Stimulated activated CD4-positive, alpha-beta T cell treated with anti-CD3 and anti-CD28 coated beads, Interleukin-2, amount 100 ng/mL, for 4 hours (primary cell): ENCODE measurements at regions not wholly inside any gene's neighbourhood (a gene's known extent, or its start where the extent isn't known, plus 50 kb on each side); places are given as distances from the start of the nearest gene placed in this dataset.
"Not testable (repeated sequence)": the region's sequence is repeated elsewhere in the genome, so short reads cannot be mapped to it uniquely, and the experiment has no call there.

Experiments used
- DNase-seq: peaks from one replicate; pipeline ENCODE4 v3.0.0-alpha.2; 2020; ENCODE audit warnings: low read depth

DNA sequence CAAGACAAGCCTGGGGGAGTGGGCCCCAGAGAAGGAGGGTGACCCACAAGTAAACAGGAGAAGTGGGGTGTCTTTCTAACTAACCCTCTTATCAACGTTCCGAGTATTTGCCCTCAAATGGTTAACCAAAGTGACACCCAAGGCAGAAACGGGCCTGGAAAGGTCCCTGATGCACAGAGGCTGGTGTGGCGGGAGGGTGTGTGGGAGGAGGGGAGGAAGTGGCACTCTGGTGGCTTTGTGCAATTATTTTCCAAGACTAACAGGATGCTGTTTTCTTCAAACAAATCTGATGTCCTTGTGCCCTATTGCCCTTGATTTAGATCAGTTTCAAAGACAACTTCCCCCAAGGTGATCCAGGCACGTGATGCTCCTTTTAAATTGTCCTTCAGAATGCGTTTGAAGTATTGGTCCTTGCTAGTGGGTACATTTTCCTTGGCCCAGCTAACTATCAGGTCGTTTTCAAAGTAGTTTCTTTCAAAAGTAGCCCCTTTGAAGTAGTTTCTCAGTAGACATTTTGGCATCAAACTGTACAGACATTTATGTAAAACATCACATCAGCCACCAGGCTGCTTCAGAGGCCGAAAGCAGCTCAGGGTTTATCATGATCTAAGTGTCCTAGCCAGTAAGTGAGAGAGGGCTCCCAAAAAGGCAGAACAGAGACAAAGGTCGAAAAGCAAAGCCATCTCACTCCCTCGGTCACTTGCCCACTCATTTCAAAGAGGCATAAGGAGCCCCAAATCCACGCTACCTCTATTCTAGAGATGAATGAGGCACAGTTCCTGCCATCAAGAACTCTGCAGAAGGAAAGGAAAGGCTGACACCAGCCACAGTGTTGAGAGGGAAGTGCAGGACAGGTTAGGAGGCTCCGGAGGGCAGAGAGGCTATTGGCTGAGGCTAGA is 371.1 kb upstream of the ID2 start:
- peak; percentile 27 for DNase-seq

DNA sequence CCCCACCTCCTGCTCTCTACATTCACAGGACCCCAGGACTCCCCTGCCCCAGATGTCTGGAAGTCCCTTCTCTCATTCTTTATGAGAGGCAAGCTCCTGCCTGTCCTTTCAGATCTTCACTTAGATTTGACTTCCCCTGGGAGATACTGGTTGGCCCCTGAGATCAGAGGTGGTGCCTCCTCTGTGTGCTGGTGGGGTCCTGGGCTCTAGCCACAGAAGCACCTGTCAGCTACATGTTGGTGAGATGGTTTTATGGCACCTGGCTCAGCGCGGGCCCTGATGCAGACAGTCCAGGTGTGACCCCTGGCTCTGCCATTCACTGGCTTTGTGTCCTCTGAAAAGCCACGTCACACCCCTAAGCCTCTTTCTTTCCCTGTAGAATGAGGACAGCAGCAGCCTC is 369.6 kb upstream of the ID2 start:
- DNase-seq: no peak

DNA sequence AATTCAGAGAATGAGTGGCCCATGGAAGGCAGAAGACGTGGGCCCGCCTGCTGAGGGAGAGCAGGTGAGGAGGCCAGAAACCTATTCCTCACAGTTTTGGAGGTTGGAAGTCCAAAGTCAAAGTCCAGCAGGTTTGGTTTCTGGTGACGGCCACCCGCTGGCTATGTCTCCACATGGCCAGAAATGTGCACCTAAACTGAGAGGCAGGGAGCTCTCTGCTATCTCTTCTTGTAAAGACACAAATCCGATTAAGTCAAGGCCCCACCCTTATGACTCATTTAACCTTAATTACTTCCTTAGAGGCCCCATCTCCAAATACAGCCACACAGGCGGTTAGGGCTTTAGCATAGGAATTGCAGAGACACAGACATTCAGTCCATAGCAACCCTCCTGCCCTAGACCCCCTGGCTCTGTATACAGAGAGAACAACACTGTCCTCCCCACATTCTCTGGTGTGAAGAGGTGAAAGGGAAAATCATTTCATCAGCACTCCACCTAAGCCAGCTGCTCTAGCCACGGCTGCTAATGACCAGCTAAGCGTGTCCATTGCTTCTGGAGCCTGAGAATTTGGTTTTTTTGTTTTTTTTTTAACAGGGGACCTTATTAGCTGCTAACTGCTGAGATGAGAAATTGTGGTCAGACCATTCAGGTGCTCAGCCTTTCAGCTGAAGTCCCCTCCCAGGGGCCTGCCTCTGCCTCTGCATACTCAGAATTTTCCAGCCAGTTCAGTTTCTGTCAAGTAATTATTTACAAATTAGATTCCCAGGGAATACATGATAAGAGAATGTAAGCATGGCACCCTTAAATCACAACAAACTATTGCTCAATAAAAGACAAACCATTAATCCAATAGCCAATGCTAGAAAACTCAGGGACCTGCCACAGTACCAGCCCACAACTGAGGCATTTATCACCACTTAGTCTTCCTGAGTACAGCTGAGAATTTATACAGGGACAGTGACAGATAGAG is 368.7 kb upstream of the ID2 start:
- no peak for DNase-seq

DNA sequence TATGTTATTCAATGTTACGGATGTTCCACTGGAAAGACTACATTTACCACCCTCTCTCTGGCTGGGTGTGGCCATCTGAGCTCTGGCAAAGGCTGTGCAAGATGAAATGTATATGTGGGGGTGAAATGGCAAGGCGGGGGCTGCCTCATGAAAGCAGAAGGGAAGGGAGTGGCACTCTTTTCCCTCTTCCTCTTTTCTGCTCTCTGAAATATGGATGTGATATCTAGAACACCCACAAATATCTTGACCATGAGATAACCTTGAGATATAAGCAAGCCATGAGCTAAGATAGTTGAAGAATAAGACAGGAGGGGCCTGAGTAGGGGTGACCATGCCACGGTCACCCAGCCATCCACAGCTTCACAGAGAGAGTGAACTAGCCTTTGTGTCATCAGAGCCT is 367.8 kb upstream of the ID2 start:
- no peak for DNase-seq

DNA sequence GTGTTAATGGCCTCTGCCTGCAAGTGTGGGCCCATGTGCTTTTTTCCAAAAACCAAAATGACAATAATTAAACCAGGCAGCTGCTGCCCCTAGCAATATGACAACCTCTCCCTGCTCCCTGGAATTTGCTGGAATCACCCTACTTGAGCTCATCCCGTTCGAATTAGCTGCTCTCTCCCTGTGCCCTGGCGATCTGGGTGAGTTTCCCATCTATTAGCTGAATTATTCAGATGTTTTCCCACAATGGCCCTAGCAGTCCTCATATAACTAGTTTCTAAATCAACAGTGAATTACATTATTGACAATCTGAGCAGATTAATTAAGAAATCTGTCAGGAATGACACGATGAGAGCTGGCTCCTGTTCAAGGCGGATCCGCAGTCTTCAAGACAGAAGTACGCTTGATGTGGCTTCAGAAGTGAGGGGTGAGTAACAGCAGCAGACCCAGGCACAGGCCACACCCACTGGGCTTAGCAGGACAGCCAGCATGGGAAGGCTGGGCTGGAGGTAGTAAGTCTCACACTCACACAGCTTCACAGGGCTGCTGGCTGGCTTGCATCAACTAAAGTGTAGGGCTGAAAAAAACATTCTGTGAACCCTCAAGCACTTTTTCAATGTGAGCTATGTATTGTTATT is 366.2 kb upstream of the ID2 start:
- no peak for DNase-seq

DNA sequence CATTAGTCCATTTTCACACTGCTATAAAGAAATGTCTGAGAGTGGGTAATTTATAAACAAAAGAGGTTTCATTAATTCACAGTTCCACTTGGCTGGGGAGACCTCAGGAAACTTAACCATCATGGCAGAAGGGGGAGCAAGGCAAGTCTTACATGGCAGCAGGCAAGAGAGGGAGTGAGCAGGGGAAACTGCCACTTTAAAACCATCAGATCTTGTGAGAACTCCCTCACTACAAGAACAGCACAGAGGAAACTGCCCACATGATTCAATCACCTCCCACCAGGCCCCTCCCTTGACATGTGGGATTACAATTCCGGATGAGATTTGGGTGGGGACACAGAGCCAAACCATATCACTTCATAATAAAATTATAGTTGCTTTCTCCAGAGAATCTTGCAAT is 365.5 kb upstream of the ID2 start:
- no peak for DNase-seq

DNA sequence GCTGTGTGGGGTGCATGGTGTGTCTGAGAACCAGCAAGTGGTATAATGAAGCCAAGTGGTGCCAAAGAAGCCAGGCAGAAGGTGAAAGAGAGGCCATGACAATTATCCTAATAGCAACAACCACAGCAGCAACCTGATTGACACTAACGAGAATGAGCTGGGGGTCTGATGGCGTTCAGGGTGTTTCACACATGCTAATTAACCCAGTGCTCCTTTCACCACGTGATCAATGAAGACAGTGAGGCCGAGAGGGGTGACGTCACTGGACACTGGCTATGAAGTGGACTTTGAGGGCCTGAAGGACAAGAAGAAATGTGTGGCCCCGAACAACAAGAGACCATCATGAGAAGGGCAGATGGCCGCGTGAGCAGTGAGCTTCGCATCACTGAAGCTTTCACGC is 364.4 kb upstream of the ID2 start:
- no peak for DNase-seq

DNA sequence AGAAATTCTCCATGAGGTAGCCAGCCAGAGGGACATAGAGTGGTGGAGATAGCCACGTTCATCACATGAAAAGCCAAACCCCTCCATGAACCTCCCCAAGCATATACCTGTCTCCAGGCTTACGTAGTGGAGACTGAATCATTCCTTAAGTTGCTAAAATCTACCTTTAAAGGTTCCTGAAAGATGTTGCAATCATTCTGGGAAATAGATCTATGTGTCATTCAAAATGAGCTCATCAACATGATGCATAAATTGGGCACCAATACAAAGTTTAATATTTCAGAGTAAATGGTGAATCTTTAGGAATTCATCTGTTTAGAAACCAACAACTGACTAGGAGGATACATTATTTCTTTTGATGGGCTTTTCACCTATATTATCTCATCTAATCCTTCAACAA is 362.6 kb upstream of the ID2 start:
- no peak for DNase-seq

DNA sequence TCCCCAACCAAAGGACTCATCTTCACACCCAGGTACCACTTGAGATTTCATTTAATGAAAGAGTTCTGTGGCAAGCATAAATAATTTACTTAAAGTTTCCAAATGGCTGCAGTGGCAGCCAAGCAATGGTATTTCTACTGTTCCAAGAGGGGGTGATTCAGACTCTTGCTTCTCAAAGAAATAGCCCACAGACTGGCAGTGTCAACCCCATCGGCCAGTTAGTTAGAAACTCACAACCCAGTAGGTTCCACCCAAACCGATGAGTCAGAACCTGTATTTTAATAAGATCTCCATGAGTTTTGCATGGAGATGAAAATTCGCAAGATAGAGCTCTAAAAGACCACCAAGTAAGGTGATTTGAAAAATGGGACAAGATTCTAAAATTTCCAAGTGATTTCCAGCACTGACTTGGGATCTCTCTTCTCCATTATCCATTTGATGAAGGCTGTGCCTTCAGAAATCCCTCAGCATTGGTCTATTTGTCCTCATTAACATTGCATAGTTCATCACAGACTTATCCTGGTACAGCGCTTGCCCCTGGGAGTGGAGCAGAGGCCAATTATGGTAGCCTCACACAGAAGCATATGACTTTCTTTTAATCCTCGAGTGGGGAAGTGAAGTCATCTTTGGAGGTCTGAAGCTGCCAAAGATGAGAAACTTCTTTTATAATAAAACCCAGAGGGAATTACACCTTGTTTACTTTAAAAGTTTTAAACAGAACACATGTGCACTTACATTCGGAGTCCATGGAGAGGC is 361.4 kb upstream of the ID2 start:
- DNase-seq: no peak

DNA sequence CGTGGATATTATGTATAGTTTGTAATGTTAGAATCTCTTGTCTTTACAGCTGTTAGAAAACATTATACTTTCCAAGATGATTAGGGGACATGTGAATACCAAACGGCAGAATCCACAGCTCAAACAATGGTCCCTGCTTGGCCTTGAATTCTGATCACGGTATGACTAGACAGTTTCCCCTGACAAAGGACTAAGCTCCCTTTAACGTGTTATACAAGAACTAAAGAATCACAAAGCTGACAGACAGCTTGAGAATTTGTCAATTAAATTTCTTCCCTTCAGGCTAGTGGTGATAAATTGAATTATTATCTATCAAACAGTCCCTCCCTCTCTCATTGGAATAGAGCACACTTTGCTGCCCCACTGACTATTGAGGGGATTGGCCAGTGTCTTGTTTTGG is 359.2 kb upstream of the ID2 start:
- no peak for DNase-seq

DNA sequence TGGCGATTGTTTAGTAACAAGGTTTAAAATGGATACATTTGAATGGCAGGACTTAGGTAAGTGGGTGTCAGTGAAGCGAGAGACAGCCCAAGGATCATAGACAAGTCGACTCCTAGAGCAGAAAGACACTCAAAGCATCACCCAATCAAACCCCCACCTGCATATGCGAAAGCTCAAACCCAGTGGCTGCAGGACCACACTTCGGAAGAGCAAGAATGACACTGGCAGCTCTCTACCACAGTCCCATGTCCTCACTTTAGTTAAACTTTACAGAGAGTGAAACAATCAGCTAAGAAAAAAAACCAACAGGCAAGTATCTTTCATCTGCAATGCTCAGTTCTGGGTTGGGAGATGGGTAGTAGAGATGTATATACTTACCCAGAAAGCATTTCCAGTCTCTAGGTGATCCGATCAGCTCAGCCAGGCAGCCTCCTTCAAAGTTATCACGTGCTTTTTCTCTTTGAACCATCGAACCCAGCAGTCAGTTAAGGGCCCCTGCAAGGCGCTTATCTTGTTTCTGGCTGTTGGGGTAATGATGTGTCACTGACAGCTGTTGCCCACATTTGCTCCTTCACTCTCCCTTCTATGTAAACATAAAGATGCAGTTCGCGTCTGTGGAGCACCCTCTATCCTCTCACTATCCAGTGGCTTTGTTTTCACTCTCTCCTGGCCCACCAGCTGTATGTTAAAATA is 357.5 kb upstream of the ID2 start:
- no peak for DNase-seq

DNA sequence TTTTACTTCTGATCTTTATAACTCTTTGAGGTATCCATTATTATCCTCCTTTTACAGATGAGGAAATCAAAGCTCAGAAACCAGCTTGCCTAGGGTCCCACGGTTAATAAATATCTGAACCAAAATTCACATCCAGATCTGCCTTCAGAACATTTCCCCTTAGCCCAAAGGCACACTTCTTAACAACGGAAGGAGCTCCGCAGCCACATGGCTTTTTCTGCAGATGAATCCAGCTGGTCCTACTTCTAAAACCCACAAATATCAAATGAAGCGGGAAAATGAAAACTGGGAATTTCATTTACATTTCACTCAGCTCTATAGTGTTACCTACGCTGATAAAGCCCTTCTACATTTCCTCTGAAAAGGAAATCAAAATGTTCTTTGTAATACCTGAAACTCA is 357.0 kb upstream of the ID2 start:
- DNase-seq: no peak

DNA sequence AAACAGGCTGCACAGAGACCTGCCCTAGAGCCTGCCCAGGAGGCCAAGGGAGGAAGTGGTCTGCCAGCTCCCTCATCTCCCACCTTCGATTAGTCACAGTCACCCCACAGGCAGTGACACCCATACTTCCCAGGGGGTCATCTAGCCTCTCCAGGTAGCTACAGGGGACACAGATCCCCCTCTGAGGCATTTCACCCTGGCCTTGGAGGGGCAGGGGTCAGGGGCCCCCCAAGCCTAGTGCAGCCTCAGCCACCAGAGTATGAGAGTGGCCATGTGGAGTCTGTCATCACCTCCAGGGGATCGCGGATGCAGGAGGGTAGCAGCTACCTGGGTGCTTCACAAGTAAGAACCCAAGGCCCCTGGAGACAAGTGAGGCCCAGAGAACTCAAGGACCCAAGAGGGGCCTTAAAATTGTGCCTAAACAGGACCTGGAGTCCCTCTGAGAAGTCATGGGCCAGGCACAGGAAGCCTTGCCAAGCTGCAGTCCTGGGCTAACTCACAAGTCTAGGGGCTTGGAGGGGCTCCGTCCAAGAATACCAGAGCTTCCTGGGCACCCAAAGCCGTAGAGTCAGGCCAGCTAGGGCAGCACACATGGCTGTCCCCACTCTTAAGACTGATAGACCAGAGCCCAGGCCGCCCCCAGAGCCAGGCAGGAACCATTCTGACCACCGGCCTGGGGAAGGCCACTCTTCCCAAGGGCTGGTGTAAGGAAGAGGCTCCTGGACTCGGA is 354.3 kb upstream of the ID2 start:
- no peak for DNase-seq

DNA sequence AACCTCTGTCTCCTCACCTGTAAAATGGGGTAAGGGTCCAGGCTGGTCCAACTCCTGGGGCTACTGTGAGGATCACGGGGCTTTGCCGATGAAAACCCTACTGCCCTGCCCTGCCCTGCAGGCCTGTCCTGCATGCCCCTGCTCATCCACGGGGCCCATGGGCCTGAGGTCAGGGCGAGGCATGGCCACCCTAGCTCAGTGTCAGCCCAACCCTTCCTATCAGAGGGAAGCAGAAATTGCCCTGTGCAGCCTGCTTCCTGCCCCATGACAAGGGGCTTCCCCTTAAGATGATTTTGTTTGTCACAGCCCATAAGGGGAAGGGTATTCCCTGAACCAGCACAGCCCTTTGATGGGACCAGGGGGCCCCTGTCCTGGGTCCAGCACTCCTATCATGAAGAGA is 353.6 kb upstream of the ID2 start:
- no peak for DNase-seq

DNA sequence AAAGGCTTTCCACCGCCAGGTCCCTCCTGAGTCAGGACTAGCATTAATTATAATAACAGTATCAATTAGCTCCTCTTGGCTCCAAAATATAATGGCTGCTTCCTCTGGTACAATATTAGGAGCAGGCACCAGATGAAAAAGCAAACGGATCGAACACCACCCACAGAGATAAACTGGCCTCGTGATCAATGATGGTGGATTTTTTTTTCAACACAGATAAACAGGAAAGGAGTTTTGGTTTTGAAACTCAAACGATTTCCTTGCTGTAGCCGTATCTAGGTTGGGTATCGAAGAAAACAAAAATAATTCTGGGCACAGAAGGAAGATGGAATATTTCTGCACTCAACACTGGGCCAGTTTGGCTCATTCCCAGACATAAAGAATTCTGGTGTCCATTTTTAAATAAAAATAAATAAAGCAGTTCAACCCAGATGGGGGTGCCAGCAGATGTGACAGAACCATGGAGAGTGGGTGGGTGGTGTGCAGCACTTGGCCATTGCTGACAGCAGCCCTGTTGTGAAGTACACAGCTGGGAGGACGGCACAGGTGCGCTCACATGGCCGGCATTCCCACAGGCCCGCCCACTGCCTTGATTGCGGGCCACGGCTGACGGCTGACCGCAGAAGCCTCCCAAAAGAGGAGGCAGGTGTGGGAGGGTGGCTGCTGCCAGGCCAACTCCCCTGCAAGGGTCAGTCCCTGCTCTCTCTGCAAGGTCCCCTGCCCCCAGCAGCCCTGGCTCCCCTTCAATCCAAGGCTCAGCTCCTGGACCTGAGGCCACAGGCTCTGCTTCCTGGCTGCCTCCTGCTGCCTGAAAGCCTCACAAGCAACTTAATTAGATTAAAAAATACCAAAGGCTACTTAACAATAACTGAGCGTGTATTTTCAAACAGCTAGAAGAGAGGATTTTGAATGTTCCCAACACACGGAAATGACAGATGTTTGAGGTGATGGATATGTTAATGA is 351.9 kb upstream of the ID2 start:
- no peak for DNase-seq

DNA sequence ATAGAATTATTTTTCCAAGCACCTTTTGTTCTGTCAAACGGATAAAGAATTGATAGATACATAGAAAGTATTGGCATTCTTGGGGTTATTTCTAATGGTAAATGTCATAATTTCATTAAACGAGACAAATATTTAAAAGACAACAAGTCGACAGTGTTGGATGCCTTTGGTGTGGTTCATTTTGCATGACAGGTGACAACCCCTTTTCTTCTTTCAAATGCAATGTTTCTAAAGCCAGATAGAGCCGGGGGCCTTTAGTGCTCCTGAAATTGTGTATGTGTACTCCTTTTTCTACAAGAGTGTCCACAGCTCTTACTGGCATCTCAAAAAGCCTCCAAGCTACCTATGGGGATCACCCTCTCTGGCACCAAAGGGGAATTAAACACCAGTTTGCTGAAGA is 350.8 kb upstream of the ID2 start:
- DNase-seq: no peak

DNA sequence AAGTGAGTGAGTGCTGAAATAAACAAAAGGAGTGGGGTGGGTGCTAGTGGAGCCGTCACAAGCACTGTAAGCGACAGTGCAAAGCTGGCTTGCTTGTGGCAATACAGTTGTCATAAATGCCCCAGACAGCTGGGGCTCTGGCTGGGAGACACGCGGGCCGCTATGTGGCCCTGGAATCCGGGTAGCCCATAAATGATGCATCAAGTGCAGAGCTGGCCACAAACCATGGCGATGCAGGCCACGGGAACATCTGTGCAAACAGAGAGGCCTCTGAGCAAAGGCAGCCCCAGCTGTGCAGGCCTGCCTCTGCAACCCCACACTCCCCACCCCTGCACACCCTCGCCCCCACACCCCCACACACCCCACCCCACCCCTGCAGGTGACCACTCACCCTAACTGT is 349.2 kb upstream of the ID2 start:
- DNase-seq: no peak

DNA sequence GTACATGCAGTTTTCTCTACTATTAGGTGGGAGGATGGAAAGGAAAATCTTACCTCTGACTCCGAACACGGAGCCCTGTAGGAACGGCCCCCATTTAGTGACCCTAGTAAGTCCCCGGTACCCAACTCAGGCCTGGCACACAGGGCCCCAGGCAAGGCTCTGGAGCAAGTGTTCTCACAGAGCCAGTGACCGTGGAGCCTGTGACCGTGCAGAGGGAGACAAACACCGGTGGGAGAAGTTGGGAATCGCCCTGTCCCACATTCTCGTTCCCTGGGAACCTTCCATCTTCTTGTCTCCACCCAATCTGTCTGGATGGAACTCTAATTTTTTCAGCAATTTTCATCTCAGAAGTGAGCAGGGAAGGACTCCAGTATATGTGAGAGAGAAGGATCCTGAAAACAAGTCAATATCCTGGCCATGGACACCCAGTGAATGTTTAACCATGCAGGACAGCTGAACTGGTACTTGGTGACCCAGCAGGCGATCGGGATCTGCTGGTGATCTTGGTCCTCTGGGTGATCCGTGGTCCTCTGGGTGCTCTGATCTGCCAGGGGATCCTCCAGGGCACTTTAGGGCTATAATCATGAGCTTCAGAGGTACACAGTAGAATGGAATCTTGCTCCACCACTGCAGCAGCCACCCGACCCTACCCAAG is 348.6 kb upstream of the ID2 start:
- no peak for DNase-seq

DNA sequence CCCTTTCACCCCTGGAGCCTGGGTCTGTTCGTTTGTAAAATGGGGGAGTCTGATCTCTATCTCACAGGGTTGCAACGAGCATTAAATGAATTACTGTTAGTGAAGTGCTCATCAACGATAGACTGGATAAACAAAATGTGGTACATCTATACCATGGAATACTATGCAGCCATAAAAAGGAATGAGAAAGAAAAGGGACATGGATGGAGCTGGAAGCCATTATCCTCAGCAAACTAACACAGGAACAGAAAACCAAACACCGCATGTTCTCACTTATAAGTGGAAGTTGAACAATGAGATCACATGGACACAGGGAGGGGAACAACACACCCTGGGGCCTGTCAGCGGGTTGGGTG is 348.0 kb upstream of the ID2 start:
- DNase-seq: not testable (repeated sequence)
